Superior temporal gyrus (tissue), 1 donor: ENCODE measurements at regions not wholly inside any gene's neighbourhood (a gene's known extent, or its start where the extent isn't known, plus 50 kb on each side); places are given as distances from the start of the nearest gene placed in this dataset.

Experiments used
- DNase-seq: peaks from one replicate; pipeline ENCODE4 v3.0.0-alpha.2; 2016; ENCODE audit errors: extremely low spot score

GRCh38 chr14:66069830-66070541, 416.2 kb upstream of the CCDC196 start:
- DNase-seq = no peak

GRCh38 chr14:66070542-66071319, 415.4 kb upstream of the CCDC196 start:
- DNase-seq = peak; percentile 76

GRCh38 chr14:66072190-66073084, 413.7 kb upstream of the CCDC196 start:
- DNase-seq = no peak

GRCh38 chr14:66074537-66074936, 411.6 kb upstream of the CCDC196 start:
- no peak for DNase-seq

GRCh38 chr14:66076176-66076575, 410.0 kb upstream of the CCDC196 start:
- no peak for DNase-seq

- DNase-seq = no peak
Observed at GRCh38 chr14:66078006-66078405, 408.2 kb upstream of the CCDC196 start.

GRCh38 chr14:66081594-66082376, 404.4 kb upstream of the CCDC196 start:
- DNase-seq = no peak

- no peak for DNase-seq
Observed at GRCh38 chr14:66085224-66085623, 400.9 kb upstream of the CCDC196 start.

- no peak for DNase-seq
Observed at GRCh38 chr14:66085665-66086064, 400.5 kb upstream of the CCDC196 start.

- no peak for DNase-seq
Observed at GRCh38 chr14:66087231-66087630, 398.9 kb upstream of the CCDC196 start.

GRCh38 chr14:66088656-66089055, 397.5 kb upstream of the CCDC196 start:
- DNase-seq = no peak

GRCh38 chr14:66092206-66092605, 394.0 kb upstream of the CCDC196 start:
- no peak for DNase-seq

GRCh38 chr14:66092748-66093147, 393.4 kb upstream of the CCDC196 start:
- DNase-seq = no peak

GRCh38 chr14:66094001-66094727, 392.0 kb upstream of the CCDC196 start:
- DNase-seq = no peak

GRCh38 chr14:66099451-66099850, 386.7 kb upstream of the CCDC196 start:
- no peak for DNase-seq

GRCh38 chr14:66099931-66100330, 386.2 kb upstream of the CCDC196 start:
- no peak for DNase-seq

- DNase-seq = no peak
Observed at GRCh38 chr14:66101662-66102061, 384.5 kb upstream of the CCDC196 start.

- no peak for DNase-seq
Observed at GRCh38 chr14:66104486-66104885, 381.7 kb upstream of the CCDC196 start.

GRCh38 chr14:66105815-66106214, 380.4 kb upstream of the CCDC196 start:
- DNase-seq = no peak

GRCh38 chr14:66109426-66109825, 376.7 kb upstream of the CCDC196 start:
- DNase-seq = no peak

GRCh38 chr14:66111891-66112290, 374.3 kb upstream of the CCDC196 start:
- no peak for DNase-seq
